GM18520 (cell line): ENCODE measurements at regions not wholly inside any gene's neighbourhood (a gene's known extent, or its start where the extent isn't known, plus 50 kb on each side); places are given as distances from the start of the nearest gene placed in this dataset.
"Not testable (repeated sequence)": the region's sequence is repeated elsewhere in the genome, so short reads cannot be mapped to it uniquely, and the experiment has no call there.

Experiments
- ATAC-seq: cut with Tn5 transposase; IDR thresholded peaks from one replicate; pipeline ENCODE4 v1.9.1; 2021; ENCODE audit not compliant: unreplicated experiment

- no peak for ATAC-seq
These were observed 54.7 kb downstream of the ASCL1 start for GRCh38 chr12:103011974-103012763.

GRCh38 chr12:103012884-103013283 is 55.4 kb downstream of the ASCL1 start:
- ATAC-seq, result no peak

DNA sequence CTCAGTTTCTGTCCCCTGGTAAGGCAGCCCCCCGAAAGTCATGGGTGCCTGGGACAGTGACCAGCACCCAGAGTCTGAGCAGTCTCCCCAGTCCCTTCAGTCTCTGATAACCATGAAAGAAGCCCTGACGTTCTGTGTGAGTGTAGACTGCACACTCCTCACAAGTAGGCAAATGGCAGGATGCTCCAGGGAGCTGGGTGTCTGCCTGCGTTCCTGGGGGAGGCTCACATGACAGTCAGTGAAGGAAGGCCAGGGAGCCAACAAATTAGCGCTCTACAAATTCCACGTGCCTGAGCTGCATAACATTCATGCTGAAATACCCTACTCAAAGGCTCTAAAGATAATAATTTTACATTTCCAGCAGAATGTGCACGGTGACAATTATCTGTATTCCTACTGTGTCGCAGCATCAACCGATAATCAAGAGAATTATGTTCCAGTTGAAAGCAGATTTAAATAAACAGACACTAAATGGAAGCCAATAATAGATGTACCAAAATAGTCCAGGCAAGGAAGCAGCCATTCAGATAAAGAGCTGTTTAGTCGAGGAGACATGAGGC is 56.3 kb downstream of the ASCL1 start:
- no peak for ATAC-seq

DNA sequence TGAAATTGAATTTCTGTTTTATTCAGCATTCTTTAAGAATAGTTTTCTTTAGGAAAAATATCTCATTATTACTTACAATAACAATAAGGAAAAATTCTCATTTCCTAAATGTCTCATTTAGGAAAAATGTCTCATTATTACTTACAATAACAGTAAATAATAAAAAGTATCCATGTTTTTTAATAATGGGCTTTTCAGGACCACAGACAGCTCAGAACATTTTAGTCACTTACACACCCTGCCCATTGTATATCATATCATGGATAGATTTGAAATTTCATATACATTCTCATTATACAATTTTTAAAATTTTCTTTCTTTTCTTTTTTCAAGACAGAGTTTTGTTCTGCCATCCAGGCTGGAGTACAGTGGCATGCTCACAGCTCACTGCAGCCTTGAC is 58.9 kb downstream of the ASCL1 start:
- ATAC-seq, result no peak

- ATAC-seq, result no peak
These were observed 63.4 kb downstream of the ASCL1 start for GRCh38 chr12:103020839-103021238.

DNA sequence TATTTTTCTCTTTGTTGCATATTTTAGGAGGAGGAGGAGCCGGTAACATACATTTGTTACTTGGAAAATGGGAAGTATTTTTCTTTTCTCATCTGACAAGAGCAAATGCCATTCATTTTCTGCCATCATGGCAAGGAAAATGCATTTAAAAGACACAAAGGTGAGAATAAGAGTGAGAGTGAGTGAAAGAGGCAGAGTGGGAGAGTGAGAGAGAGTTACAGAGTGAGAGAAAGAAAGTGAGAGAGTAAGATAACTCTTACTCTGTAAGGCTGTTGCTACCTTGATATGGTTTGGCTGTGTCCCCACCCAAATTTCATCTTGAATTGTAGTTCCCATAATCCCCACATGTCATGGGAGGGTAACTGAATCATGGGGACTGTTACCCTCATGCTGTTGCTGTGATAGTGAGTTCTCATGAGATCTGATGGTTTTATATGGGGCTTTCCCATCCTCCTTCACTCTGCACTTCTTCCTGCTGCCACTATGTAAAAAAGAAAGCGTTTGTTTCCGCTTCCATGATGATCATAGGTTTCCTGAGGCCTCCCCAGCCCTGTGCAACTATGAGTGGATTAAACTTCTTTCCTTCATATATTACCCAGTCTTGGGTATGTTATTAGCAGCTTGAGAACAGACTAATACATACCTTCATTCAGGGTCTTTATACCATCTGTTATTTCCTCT is 64.2 kb downstream of the ASCL1 start:
- ATAC-seq, result no peak

GRCh38 chr12:103024650-103025049 is 67.2 kb downstream of the ASCL1 start:
- ATAC-seq, result no peak

DNA sequence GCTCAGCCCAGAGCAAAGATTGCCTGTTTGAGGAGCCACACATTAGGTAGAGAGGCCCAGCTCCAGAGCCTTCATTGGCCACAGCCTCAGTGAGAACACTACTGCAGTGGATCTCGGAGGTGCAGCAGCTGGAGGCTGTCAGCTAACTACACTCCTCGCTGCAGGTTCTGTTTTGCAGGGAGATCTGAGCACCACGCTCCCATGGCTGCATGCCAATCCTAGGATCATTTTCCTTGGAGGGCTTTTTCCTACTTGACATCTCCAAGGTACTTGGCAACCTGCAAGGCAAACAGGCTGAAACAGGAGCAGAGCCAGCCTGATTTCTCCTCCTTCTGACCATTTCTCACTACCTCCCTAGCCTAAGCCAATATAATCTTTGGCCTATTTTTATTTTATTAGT is 69.2 kb downstream of the ASCL1 start:
- ATAC-seq, result not testable (repeated sequence)

DNA sequence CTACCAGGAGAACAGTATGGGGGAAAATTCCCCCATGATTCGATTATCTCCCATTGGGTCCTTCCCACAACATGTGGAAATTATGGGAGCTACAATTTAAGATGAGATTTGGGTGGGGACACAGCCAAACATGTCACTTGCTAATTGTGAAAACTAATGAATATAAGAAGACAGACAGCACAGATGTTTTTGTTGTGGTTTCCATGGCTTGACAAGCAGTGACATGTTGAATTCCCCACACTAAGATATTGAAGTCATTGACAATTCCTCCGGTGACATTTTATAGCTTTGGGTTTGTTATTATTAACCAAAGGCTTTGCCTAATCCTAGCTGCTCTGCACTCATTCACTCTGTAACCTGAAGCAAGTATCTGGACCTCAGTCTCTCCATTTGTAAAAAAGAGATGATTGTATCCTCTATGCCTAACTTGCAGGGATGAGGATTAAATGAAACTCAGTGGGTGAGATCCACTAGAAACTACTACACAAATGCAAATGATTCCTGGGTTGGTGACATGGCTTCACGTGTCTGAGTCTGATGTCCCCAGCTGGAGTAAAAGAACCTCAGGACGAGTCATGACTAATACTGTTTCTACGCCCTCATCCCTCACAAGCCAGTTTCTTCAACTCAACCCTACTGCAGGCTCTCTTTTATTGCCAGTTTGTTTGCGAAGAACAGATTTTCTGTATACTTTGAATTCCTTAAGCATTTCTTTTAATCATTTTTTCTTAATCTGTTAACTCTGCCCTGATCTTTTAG is 71.6 kb downstream of the ASCL1 start:
- ATAC-seq, result no peak

DNA sequence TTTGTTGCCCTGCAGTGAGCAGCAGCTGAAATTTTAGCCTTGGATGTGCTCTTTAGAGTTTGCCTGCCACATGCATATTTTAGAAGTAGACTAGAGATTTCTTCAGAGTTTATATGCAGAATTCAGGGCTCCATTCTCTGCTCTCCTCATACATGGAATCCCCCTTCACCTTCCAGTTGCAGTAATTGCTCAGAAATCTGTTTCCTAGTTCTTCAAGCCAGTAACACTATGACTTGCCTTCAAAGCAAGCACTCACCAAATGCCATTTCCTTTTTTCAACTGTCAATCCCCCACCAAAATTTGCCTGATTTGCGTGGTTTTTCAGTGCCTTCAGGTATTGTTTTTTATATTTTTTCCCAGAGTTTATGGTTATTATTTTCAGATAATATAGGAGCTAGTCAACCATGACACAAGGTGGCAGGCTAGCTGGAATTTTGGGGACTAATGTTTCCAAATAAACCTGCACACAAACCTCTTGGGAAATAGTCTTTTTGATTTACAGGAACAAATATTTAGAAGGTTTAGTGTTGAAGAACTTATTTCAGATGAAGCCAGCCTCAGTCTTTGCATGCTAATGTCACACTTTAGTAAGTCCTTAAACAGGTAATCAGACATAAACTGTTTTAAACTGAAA is 79.2 kb downstream of the ASCL1 start:
- ATAC-seq, result no peak

- ATAC-seq, result no peak
These were observed 86.3 kb downstream of the ASCL1 start for GRCh38 chr12:103043531-103044486.

GRCh38 chr12:103046154-103046553 is 88.7 kb downstream of the ASCL1 start:
- no peak for ATAC-seq

DNA sequence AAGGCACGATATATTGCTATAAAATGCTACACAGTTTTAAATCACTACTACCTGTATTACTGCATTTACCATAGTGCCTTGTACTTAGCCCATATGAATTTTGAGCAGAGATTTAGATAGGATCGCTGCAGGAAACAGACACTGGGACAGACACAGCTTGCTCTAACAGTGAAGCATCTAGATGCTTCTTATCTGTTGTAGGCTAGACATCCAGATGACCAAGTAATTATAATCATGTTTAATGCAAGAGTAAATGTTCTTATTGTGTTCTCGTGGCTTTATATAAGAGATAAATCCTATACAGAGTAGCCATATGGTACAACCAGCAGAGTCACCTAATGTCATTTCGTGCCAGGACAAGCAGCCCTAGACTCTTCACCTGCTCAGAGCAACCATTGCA is 92.8 kb downstream of the ASCL1 start:
- no peak for ATAC-seq

GRCh38 chr12:103053089-103053488 is 95.6 kb downstream of the ASCL1 start:
- no peak for ATAC-seq

DNA sequence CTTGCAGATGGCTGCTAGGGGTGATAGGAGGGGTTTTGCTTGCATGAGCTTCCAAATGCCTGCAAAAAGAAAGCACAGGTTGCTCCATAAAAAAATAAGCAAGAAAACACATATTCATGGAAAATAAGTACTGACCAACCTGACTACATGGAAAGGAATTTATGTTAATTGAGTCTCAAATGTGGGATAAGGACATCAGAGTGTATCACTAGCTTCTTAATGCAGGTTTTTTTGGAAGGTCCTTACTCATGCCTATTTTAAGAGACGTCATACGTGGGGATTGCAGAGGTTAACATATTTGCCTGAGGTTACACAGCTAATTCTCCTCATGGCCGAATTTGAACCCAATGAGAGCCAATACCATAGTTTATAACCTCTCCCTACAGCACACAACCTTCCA is 116.2 kb downstream of the ASCL1 start:
- ATAC-seq, result no peak

DNA sequence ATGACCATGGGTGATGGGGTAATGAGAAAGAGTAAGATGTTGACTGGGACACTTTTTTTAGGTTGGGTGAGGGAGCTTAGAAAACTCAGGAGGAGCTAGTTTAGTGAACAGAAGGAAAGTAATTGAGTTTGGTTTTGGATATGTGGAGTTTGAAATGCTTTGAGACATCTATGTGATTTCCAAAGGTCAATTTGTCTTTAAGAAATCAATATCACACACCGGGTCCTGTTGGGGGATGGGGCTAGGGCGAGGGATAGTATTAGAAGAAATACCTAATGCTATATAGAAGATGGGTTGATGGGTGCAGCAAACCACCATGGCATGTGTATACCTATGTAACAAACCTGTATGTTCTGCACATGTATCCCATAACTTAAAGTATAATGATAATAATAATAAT is 118.4 kb downstream of the ASCL1 start:
- ATAC-seq, result no peak

DNA sequence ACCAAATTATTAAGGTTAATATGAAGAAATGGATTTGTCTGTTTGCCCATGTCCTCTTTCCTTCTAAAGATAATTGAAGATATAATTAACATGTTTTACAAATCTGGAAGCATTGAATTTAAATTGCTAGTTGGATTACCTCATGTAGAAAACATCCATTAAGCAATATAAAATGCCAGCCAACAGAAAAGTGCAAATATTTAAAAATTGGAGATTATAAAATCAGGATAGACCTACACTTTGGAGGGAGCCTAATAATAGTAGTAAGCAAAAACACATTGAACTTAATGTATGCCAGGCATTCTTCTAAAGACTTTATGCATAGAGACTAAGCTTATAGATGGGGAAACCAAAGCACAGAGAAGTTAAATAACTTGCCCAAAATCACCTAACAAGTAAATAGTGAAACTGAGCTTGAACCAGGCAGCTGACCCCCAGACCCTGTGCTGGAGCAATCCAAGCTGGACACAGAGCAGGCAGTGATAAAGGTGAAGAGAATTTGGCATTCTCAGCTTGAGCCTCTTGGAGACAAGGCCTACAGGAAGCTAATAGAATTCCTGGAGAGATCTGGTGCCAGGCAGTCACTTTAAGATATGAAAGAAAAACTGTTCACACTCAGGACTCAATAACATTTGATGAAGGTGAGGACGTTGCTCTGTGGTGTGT is 119.8 kb downstream of the ASCL1 start:
- no peak for ATAC-seq

DNA sequence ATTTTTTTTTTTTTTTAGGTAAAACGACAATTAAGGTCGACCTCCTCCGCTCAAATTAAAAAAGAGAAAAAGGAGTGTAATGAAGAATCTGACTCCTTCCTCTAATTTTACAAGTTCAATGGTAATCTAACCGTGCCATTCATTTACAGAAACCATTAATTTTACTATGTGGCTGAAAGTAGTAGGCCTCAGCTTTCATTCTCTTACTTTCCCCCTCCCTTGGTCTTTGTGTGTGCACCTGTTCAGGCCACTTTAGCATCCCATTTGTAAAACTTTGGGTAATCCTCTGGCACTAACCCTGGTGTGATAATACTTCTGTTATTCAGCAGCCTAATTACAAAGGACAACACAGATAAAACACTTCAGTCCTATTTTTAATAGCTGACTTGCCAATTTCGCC is 128.1 kb downstream of the ASCL1 start:
- no peak for ATAC-seq

GRCh38 chr12:103086471-103086870 is 129.0 kb downstream of the ASCL1 start:
- no peak for ATAC-seq
